WERI-Rb-1 (cell line): ENCODE measurements at regions not wholly inside any gene's neighbourhood (a gene's known extent, or its start where the extent isn't known, plus 50 kb on each side); places are given as distances from the start of the nearest gene placed in this dataset.

Source experiments
- DNase-seq: peaks from one replicate; pipeline ENCODE4 v3.0.0-alpha.2; 2020
- H3K27ac ChIP-seq: fragments of 250-450 bp; sonication (Bioruptor Pico); 2 replicates; pipeline ENCODE4 v1.5.1; 2020; ENCODE audit warnings: mild to moderate bottlenecking, moderate library complexity
- H3K27me3 ChIP-seq: fragments of 250-450 bp; sonication (Bioruptor Pico); 2 replicates; pipeline ENCODE4 v1.5.1; 2021; ENCODE audit warnings: mild to moderate bottlenecking, low read depth, moderate library complexity; ENCODE audit not compliant: insufficient read depth, severe bottlenecking
- H3K36me3 ChIP-seq: fragments of 250-450 bp; sonication (Bioruptor Pico); 2 replicates; pipeline ENCODE4 v1.5.1; 2020; ENCODE audit warnings: mild to moderate bottlenecking, moderate library complexity
- H3K4me3 ChIP-seq: 2 replicates; pipeline ENCODE4 v1.5.1; 2011; ENCODE audit warnings: low read depth, mild to moderate bottlenecking, control low read depth, low read length
- H3K9me3 ChIP-seq: fragments of 250-450 bp; sonication (Bioruptor Pico); 2 replicates; pipeline ENCODE4 v1.5.1; 2021; ENCODE audit warnings: mild to moderate bottlenecking, moderate library complexity; ENCODE audit not compliant: severe bottlenecking
- TF ChIP-seq, protein P1 (sequence below): IDR thresholded peaks from 2 replicates; pipeline ENCODE4 v1.5.1; 2011; ENCODE audit warnings: low read depth, mild to moderate bottlenecking, control low read depth, inconsistent platforms, low read length

DNA sequence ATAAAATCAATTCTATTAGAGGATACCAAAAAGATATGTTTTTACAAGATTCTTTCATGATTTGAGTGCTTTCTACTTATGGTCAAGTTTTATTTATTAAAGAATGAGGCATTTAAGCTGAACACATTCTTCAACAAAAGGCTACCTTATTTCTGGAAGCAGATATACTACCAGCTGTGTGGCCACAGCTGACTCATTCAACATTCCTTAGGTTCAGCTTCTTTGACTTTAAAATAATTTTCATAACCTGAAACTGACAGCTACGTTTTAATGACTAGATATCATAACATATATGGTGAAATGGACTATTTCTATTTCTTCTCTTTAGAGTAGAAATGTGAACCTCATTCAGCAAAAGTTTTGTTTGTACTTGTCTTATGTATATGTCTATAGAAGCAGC is 414.2 kb upstream of the SEMA3C start:
- DNase-seq = no peak
- no peaks in the 10 kb centered on the region for H3K27me3 ChIP-seq
- TF ChIP-seq, protein P1, sequence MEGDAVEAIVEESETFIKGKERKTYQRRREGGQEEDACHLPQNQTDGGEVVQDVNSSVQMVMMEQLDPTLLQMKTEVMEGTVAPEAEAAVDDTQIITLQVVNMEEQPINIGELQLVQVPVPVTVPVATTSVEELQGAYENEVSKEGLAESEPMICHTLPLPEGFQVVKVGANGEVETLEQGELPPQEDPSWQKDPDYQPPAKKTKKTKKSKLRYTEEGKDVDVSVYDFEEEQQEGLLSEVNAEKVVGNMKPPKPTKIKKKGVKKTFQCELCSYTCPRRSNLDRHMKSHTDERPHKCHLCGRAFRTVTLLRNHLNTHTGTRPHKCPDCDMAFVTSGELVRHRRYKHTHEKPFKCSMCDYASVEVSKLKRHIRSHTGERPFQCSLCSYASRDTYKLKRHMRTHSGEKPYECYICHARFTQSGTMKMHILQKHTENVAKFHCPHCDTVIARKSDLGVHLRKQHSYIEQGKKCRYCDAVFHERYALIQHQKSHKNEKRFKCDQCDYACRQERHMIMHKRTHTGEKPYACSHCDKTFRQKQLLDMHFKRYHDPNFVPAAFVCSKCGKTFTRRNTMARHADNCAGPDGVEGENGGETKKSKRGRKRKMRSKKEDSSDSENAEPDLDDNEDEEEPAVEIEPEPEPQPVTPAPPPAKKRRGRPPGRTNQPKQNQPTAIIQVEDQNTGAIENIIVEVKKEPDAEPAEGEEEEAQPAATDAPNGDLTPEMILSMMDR = no peak
- H3K9me3 ChIP-seq = no peaks in the 10 kb centered on the region
- no peaks in the 10 kb centered on the region for H3K36me3 ChIP-seq
- no peak overlapping the region for H3K4me3 ChIP-seq
- no peak overlapping the region for H3K27ac ChIP-seq

DNA sequence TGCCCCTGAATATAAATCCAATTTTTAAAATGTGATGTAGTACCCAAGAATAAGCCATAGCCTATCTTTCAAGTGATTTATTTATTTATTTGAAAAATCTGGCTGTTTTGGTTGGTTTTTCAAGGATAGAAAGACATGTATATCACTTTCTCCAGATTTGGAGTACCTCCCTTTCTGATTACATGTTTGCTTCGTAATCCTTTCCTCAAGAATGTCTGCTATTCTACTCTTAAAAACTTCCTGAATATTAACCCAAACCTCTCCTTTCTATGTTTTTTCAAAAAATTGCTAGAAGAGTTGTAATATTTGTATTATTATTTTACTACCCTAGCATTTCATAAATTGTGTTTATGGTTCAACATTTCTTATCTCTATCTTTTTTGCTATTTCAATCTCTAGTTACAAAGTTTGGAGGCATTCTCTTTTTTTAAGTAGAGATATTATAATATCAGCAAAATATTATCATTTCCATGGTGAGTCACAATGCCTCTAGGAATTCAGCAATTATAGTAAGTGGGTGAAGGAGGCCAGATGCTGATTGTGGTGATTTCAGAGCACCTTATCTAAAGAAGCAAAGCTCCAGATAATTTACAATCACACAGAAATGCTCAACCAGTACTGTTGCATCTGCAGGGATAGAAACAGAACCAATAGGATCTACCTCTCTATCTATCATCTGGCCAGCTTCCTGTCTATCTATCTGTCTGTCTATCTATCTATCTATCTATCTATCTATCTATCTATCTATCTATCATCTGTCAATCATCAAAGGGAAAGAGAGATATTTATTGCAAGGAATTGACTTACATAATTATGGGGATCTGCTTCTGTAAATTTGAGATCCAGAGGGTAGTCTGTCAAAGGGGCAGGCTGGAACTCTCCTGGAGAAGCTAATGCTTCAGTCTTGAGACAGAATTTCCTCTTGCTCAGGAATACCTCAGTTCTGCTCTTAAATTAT is 412.5 kb upstream of the SEMA3C start:
- Histone ChIP-seq H3K36me3 (no peaks in the 10 kb centered on the region), H3K27ac (no peak overlapping the region), H3K9me3 (no peaks in the 10 kb centered on the region), H3K27me3 (no peaks in the 10 kb centered on the region), H3K4me3 (no peak overlapping the region)
- TF ChIP-seq, protein P1 = no peak
- DNase-seq = no peak

DNA sequence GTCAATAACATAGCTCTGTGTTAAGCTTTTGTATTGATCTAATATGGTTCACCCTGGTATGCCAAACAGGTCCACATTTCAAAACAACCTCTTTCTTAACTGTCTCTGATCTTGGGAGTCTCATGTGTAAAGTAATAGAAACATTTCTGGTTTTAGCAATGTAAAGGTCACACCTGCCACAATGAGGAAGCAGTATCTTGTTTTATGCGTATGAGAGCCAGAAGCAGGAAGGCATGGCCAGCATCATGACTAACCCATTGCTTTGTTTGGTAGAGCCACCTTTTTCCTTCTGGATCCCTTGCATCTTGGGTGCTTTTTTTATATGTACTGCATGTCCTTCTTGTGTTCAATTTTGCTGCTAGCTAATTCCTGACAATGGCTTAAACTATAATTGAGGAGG is 411.3 kb upstream of the SEMA3C start:
- no peaks in the 10 kb centered on the region for H3K27me3 ChIP-seq
- H3K27ac ChIP-seq = no peak overlapping the region
- no peaks in the 10 kb centered on the region for H3K9me3 ChIP-seq
- no peak for DNase-seq
- no peaks in the 10 kb centered on the region for H3K36me3 ChIP-seq
- no peak overlapping the region for H3K4me3 ChIP-seq
- TF ChIP-seq, protein P1 = no peak

DNA sequence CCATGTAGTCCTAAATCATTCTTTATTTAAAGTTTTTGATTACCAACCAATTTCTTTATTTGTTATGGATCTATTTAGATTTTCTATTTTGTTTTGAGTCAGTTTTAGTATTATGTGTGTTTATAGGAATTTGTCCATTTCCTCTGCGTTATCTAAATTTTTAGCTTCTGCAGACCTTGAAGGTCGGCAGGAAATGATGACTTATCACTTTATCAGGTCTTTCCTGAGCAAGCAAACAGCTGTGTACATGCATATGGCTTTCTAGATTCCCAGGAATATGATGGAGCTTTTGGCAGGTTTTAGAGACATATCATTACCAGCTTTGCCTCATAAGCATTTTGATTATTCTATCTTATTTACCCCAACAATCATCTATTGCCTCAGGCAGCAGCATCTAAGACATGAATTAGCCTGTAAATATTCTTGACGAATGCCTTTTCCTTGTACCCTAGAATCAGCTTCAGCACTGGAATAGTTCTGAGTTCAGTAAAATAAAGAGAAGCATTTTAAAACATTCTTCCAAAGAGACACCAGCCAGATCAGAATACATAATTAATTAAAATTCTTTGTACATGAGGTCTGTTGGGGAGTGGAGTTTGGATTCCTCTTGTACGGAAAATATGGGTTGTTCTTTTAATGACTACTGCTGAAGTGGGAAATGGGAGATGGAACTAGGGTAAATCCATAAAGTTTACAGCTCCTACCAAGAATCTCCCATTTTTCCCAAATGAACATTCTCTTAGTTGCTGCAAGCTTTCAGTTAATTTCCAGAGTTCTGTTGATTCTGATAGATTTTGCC is 408.8 kb upstream of the SEMA3C start:
- no peak overlapping the region for H3K4me3 ChIP-seq
- TF ChIP-seq, protein P1 = no peak
- H3K27me3 ChIP-seq = no peaks in the 10 kb centered on the region
- no peak overlapping the region for H3K27ac ChIP-seq
- no peaks in the 10 kb centered on the region for H3K9me3 ChIP-seq
- no peaks in the 10 kb centered on the region for H3K36me3 ChIP-seq
- DNase-seq = no peak

DNA sequence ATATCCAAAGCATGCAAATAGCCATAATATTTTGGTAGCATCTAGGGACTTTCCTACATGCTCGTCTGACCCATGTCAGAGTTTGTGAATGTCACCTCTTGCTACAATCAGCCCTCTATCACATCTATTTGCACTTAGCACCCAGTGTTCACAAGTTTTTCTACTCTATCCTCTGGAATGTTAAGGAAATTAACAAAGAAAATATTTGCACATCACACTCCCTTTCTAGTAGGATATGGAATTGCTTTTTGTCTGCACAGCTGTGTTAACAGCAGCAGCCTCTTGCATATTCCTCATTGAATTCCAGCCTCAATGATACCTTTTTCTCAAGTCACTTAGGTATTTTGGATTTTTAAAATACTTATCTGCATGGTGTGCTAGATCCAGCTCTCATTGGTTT is 403.1 kb upstream of the SEMA3C start:
- no peak for DNase-seq
- Histone ChIP-seq H3K27ac (no peak overlapping the region), H3K27me3 (no peaks in the 10 kb centered on the region), H3K36me3 (no peaks in the 10 kb centered on the region), H3K9me3 (no peaks in the 10 kb centered on the region), H3K4me3 (no peak overlapping the region)
- TF ChIP-seq, protein P1 = no peak
